Gastrocnemius medialis (tissue), 4 donors: ENCODE measurements at regions not wholly inside any gene's neighbourhood (a gene's known extent, or its start where the extent isn't known, plus 50 kb on each side); places are given as distances from the start of the nearest gene placed in this dataset.

Experiments
- CTCF ChIP-seq, 5 experiments: fragments of 450-650 bp in 3 of 5; fragments of 200-600 bp in 2 of 5; sonication (generic) in 2 of 5; IDR thresholded peaks in 4 of 5; conservative IDR thresholded peaks in 1 of 5; 1 replicate in 4 of 5; 2 replicates in 1 of 5; pipeline ENCODE4 v1.5.1; 2016 to 2019; ENCODE audit warnings: antibody characterized with exemption in 5 of 5, mild to moderate bottlenecking in 3 of 5, moderate library complexity in 3 of 5
- POLR2A ChIP-seq, 2 donors: fragments of 450-650 bp; IDR thresholded peaks; one replicate each; pipeline ENCODE4 v1.6.1; 2017; ENCODE audit warnings: antibody characterized with exemption in 2 of 2, mild to moderate bottlenecking in 2 of 2, moderate library complexity in 2 of 2

DNA sequence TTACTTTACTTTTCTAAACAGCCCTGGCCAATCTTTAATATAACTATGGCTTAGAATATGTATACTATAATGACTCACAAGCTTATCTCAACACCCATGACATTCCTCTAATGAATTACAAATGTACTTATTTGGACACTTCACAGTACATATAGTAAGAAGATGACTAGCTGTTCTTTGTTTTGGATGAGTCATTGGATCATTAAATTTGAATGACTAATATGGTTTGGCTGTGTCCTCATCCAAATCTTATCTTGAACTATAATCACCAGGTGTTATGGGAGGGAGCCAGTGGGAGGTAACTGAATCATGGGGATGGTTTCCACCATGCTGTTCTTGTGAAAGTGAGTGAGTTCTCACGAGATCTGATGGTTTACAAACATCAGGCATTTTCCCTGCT is 807.5 kb upstream of the SORCS1 start:
- TF ChIP-seq POLR2A (IDR thresholded peaks at IDR 0.05) (no peak), CTCF (IDR thresholded peaks at IDR 0.05 in 4 of 5, conservative IDR thresholded peaks at IDR 0.05 in 1 of 5) (no peak)
